SW480 (cell line): ENCODE measurements at regions not wholly inside any gene's neighbourhood (a gene's known extent, or its start where the extent isn't known, plus 50 kb on each side); places are given as distances from the start of the nearest gene placed in this dataset.
A peak's percentile ranks its signal among the peaks of the same experiment; 100 is the strongest.
"Not testable (repeated sequence)": the region's sequence is repeated elsewhere in the genome, so short reads cannot be mapped to it uniquely, and the experiment has no call there.

ENCODE experiments used
- DNase-seq: peaks from one replicate; pipeline ENCODE4 v3.0.0-alpha.2; 2016; ENCODE audit warnings: low spot score

DNA sequence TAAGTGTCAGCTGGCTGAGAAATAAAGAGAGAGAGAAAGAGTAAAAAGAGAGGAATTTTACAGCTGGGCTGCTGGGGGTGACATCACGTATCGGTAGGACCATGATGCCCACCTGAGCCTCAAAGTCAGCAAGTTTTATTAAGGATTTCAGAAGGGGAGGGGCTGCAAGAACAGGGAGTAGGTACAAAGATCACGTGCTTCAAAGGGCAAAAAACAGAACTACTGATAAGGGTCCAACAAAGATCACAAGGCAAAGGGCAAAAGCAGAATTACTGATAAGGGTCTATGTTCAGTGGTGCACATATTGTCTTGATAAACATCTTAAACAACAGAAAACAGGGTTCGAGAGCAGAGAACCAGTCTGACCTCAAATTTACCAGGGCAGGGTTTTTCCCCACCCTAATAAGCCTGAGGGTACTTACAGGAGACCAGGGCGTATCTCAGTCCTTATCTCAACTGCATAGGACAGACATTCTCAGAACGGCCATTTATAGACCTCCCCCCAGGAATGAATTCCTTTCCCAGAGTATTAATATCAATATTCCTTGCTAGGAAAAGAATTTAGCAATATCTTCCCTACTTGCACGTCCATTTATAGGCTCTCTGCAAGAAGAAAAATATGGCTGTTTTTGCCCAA, 128.3 kb upstream of the PZP start:
- not testable (repeated sequence) for DNase-seq

DNA sequence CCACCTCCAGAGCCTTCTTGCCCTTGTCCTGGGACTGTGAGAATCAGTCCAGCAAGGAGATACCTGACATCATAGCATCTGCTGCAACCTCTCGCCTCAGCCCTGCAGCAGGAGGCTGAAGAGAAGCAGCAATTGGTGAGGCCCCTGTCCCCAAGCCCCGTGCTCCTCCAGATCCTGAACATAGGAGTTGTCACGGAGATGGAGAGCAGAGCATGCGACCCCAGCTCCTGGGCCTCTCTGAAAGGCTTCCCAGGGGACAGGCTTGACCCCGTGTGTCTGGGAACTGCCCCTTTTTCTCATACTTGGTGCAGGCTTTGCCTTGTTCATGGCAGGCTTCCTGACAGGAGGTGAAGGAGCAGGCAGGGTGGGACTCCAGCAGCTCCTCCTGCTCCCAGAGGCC, 127.7 kb upstream of the PZP start:
- no peak for DNase-seq

DNA sequence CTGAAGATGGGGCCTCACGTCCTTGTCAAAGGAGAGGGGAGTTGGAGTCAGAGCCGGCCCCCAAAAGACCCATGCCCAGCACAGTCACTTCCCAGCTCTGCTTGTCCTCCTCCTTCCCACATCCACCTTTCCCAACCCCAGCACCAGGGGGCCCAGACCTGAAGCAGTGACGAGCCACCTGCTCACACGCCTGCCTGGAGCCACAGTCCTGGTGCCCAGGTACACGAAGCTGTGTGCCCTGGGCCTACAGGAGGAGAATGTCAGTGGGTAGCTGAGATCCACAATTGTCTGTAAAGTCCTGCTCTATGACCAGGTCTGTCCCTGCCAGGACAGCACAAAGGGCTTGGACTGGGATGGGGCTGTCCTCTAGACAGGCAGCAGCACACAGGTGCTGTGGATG, 126.8 kb upstream of the PZP start:
- DNase-seq: no peak

DNA sequence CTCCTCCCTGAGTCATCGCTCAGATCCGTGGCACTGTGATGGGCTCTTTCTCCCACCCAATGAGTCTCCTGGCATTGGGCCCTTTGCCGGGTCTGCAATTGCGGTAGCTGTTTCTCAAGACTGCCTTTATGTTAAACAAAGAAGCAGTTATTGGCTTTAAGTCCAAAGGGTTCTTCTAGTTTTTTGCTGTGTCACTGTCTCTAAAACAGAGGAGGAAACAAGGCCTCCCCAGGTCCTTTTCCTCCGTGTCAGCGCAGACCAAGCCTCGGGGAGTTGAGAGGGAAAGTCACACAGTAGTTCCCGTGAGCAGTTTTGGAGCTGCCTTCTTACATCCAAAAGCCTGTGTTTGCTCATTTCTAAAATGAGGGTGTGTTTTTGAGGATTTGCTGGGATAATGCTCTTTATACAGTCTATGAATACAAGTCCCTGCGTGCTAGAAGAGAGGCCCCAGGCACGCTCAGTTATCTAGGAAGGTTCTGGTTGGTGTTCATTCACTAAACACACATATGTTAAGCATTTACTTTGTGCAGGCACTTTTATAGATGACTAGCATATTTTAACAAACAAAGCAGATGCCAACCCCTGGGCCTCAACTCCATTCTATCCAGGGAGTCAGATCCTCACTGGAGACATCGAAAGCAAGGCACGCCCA, 126.0 kb upstream of the PZP start:
- no peak for DNase-seq

DNA sequence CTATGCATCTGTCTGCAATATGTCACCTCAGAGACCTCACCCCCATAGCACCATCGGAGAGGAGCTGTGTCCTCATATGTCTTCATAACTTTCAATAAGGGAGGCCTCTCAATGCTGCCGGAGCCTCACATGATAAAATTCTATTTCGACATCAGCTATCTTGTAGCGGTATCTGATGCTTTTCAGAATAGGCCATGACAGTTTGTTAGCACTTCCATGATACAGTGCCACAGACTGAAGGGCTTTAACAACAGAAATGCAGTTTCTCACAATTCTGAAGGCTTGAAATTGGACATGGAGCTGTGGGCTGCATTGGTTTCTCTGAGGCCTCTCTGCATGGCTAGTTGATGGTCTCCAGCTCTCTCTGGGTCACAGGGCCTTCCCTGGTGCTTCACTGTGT, 125.0 kb upstream of the PZP start:
- no peak for DNase-seq

DNA sequence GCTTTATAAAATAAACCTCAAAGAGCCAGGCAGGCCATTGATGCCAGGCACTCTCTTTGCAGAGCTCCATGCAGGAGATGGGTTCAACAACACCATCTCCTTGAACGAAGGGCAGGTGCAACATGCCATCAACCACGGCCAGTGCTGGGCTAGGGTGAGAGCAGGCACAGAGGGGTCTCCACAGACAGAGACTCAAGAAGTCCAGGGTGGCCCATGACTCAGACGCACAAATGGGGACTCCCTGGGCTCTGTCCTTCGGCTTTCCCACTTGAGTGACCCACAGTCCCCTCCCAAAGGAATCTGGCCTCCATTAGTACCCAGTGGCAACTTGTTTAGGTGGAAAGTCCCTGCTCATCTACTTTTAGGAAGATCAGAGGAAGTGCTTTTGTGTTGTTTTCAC, 124.4 kb upstream of the PZP start:
- no peak for DNase-seq

DNA sequence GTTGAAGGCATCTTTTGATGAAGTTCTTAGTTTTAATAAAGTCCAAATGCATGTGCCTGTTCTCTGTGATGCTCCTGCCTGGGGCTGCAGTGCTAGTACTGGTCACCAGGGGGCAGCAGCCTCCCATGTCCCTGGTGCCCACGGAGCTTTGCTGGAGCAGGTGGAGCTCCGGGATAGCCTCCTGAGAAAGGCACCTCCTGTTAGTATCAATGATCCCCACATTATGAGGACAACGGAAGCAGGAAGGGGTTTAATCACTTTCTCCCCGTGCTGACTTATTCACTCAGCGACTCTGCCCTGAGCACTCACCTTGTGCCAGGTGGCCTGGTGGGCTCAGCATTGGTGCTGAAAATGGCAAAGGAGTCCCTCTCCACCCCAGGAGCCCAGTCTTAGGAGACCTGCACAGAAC, 123.0 kb upstream of the PZP start:
- peak; percentile 62 for DNase-seq

DNA sequence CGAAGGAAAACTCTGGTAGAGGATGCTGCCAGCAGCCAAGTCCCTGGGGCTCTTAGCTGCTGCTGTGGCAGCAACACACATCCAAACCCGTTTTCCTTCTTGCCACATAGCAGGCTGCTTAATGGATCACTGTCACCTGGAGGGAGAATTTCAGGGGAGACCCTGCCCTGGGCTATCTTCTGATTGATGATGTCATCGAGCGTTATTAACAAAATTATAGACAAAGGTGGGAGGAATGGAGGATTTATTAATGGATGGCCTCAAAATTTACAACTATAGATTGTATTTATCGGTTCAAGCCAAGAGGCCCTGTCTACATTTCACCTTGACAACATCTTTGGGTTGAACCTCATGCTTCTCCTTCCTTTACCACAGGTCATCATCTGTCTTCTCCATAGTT, 120.8 kb upstream of the PZP start:
- DNase-seq: no peak

DNA sequence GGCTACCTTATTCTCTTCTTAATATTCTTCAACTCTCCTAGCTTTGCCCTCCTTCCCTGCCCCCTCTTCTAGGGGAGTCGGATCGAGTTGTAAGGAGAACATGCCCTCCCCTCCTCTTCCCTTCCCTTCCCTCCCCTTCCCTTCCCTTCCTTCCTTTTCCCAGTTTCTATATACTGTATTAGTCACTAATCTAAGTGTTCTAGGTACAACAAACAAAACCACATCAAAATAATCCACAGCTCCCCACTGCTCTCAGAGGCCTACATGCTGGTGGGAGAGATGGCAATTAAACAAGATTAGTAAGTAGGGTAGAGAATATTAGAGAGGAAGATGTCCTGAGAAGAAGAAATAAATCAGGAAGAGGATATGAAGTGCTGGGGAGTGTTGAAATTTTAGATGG, 119.9 kb upstream of the PZP start:
- DNase-seq: peak; percentile 32

DNA sequence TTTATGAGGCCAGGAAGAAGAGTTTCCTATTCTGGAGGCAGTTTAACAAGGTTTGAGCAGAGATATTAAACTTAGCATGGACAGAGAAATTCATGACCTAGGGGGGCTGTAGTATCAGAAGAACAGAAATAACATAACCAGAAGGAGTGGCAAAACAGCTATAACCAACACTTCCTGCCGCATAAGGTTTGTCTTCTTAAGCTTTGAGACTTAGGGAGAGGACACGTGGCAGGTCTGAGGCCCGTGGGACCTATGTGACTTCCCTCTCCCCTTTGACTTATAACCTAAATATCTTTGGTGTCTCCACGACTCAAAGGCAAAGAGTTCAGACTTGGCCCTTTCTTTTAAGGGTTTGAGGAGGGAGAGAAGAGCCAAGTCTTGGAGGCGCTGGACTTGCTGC, 119.1 kb upstream of the PZP start:
- DNase-seq: no peak

DNA sequence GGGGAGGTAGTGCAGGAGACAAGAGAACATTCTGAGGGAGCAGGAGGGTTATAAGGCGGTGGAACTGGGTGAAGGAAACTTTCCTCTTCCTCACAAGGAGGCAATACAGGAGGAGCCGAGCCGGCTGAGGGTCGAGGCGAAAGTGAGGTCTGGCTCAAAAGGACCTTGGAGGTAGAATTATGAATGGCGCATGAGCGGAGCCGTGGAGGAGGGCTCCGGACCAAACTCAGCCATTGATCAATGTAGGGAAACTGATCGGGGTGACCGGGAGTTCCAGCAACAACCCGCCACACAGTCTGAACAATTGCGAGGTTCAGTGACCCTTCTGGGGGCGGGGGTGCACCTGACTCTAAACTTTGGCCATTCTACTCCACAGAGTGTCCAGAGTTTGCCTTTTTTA, 118.7 kb upstream of the PZP start:
- not testable (repeated sequence) for DNase-seq

DNA sequence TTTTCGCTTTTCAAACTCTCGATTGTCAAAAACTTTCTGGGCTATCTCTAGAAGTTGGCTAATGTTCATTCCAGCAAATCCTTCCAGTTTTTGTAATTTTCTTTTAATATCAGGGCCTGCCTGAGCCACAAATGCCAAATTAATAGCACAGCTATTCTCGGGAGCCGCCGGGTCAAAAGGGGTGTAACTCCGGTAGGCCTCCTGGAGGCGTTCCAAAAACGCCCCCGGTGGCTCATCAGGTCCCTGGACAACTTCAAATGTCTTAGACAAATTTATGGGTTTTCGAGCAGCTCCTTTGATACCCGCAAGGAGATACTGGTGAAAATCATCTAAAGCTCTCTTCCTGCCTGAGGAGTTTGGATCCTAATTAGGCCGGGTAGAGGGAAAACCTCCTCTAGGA, 117.9 kb upstream of the PZP start:
- DNase-seq: no peak

DNA sequence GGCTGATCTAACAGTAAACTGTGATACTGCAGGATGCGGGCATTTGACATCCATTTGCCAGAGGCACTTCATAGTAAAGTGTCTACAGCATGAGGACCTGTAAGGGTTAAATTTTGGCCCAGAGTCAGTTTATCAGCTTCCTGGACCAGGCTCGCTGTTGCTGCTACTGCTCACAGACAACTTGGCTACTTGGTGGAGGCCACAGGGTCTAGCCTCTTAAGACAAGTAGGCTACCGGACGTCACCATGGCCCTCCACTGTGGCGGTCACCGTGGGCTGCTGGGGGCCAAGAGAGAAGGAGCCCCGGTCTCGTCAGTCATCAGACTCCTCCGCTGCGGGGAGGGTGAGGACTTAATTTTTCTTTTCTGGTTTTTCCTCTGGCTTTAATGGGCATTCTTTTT, 117.3 kb upstream of the PZP start:
- no peak for DNase-seq

DNA sequence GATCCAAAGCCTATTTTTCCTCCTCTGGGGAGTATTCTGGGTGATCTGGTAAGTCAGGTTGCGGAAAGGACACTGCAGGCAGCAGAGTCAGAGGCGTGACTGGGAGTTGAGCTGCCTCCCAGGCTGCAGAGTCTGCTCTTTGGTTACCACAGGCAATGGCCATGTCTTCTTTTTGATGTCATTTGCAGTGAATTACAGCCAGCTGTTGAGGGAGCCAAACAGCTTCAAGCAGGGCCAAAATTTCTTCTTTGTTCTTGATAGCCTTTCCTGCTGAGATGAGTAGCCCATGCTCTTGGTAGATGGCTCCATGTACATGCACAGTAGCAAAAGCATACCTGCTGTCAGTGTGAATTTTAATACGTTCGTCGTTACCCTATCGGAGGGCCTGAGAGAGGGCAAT, 116.6 kb upstream of the PZP start:
- no peak for DNase-seq

DNA sequence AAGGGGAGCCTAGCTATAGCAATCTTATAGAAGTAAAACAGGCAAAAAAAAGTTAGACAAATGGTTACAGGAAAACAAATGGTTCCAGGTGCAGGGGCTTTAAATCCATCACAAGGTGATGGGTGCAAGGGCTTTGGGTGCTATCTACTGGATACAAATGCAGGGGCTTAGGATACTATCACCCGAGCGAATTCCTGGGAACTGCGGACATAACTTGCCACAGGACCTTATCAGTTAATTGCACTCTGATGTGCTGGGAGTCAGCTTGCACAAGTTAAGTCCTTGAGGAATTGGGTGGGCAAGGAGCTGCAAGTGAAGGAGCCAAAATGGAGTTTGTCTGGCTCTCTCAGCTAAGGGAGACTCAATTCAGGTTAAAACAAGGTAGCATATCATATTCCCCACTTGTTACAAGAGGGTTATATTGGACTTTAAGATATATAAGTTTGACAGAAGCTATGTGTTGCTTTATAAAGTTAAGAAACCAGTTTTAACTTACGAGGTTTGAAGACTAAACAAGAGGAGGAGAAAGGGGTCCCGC, 115.0 kb upstream of the PZP start:
- no peak for DNase-seq

DNA sequence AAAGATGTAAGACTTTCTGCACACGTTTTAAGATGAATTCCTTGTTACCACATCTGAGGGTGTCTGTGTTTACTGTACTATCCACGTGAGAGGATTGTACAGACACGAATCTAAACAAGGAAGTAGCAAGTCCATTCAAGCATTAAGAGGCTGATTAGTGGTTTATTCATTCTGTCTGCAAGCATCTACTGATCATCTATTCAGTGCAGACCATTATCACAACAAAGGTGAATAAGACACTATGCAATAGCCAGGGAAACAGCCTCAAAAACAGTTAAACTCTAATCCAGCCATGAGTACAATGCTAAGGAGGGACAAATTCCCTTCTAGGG, 111.6 kb upstream of the PZP start:
- DNase-seq: peak; percentile 52

DNA sequence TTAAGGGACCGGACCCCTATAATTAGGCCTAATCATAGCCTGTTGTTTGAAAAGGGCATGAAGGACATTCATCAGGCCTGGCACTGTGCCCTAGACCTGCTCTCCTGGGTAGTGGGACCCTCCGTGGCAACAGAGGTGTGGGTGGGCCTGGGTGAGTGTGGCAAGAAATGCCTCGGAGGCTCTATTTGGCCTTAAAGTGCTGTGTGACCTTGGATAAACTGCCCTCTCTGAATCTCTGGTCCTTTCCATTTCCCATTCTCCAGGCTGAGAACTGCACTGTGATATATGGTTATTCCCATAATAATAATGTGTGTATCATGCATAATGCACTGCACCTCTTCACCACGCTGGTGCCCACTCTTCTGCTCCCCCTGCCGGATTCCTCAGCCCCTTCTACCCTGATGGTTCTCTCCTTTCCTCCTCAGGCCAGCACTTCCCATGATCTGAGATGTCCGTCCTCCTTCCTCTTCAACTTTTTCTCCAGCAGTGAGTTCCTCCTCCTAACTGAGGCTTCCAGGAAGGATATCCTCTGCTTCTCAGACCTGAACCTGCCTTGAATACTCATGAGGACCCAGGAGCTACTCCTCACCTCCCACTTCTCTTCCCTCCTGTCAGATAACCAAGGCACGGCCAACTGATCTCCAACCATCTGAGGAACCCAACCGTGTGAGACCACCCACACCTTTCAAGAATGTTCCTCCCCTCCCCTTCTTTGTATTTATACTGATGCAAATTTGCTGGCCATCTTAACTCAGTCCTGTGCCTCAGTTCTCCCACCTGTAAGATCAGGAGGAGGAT, 111.0 kb upstream of the PZP start:
- no peak for DNase-seq

DNA sequence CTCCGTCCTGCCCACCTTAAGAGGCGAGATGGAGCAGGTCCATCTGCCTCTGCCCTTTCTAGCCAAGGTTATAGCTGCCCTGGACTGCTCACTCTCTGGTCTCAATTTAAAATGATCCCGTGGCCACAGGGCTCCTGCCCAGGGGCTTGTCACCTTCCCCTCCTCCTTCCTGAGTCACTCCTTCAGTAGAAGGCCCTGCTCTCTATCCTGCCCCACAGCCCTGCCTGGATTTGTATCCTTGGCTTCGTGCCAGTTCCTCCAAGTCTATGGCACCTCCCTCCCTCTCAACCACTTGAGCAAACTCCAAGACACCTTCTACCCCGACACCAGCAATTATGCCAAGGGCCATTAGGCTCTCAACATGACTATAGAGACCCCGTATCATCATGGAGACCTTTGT, 105.3 kb upstream of the PZP start:
- not testable (repeated sequence) for DNase-seq

DNA sequence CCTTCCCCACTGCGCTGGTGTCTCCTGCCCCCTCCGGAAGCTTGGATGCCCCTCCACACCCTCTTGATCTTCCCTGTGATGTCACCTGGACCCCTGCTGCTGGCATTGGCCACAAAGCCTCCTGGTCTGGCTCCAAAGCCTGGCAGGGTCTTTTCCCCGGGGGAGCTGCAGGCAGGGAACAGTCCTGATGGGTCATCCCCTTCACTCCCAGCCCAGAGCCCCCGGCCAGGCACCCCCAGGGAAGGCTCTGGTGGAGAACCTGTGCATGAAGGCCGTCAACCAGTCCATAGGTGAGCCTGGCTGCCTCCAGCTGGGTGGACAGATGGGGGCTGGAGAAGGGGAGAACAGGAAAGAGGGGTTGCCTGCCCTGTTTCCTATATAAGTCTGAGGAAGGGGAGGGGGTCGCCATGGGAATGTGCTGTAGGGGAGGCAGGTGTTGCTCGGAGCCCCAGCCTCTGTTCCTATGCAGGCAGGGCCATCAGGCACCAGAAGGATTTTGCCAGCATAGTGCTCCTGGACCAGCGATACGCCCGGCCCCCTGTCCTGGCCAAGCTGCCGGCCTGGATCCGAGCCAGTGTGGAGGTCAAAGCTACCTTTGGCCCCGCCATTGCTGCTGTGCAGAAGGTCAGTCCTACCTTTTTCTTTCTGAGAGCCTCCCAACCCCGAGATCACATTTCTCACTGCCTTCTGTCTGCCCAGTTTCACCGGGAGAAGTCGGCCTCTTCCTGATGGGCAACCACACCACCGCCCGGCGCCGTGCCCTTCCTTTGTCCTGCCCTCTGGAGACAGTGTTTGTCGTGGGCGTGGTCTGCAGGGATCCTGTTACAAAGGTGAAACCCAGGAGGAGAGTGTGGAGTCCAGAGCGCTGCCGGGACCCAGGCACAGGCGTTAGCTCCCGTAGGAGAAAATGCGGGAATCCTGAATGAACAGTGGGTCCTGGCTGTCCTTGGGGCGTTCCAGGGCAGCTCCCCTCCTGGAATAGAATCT, 104.5 kb upstream of the PZP start:
- not testable (repeated sequence) for DNase-seq

DNA sequence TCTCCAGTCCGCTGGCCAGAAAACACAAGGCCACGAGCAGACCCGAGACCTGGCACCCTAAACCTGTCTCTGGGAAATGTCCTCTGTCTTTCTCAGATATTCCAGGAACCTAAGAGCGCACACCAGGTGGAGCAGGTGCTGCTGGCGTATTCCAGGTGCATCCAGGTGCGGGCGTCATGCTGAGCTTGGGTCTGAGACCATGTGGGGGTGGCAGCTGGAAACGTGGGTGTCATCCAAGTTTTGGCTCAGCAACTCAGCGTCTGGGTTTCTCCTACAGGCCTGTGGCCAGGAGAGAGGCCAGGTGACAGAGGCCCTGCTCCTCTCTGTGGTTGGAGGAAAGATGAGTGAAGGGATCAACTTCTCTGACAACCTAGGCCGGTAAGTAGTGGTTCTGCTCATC, 103.3 kb upstream of the PZP start:
- not testable (repeated sequence) for DNase-seq

DNA sequence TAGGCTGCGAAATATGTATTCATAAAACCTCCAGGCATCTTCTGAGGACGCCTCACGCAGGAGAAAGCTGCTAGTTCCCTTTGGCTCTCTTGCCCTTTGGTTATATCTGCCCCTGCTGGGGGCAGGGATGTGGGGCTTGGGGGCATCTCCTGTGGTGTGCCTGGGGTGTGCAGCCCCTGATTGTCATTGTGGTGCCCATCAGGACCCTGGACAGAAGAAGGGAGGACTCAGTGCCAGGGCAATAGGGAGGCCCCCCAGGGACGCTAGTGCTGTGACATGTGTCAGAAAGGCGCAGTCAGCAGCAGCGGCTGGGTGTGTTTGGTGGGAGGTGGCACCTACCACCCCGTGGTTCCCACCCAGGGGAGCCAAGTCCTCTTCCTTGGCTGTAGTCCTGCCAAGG, 102.5 kb upstream of the PZP start:
- DNase-seq: not testable (repeated sequence)

DNA sequence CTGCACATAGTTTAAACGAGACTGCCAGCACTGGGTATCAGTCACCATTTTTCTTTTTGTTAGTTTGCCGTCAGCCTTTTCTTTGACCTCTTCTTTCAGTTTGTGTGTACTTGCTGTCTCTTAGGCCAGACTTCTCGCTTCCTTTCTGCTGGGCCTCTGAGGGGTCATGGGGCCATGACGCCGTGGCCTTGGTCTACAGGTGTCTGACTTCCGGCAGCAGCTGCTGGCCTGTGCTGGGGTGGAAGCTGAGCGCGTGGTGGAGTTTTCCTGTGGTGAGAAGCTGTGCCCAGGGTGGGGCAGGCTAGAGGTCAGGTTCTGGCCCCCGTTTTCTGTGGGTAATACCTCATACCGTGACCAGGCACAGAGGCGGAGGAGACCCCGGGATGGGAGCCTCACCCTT, 101.6 kb upstream of the PZP start:
- DNase-seq: not testable (repeated sequence)
